ENCODE measurements at regions not wholly inside any gene's neighbourhood (a gene's known extent, or its start where the extent isn't known, plus 50 kb on each side); places are given as distances from the start of the nearest gene placed in this dataset.

DNA sequence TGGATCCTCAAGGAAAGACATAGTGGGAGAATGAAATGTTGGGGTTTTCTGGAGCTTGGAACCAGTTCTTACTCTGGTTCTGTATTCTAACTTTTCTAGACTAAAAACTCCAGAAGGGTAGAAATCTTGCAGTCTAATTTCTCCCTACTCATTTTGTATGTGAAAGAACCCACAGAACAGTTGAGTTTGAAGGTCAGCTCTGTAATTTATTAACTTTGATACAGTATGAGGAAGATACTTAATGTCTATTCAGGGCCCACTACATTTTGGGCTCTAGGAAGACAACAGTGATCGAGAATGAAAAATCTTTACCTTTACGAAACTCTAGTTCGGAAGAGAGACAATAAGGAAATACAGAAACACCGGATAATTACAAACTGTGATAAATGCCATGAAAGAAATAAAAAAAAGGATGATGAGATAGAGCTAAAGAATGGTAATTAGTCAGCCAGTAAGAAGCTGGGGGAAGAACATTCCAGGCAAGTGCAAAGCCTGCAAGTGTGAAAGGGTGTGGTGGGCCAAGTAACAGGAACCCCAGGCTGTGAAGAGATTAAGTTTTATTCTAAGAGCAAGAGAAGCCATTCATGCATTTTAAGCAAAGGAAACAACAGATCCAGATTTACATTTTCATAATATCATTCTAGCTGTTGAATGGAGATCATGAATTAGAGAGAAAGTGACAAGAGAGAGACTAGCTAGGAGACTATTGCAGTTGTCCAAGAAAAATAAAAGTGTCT lies 159.9 kb upstream of the HMCN1 start:
- Histone ChIP-seq H3K9me2 (replicated peaks; ENCODE audit: insufficient read depth, low read length) (no peaks in the 10 kb centered on the region), H2AFZ (ENCODE audit: low read depth, low read length, severe bottlenecking) (no peak overlapping the region), H3K79me2 (ENCODE audit: insufficient read depth, low read length) (no peaks in the 10 kb centered on the region), H3K27me3 (ENCODE audit: low read length) (no peaks in the 10 kb centered on the region), H3K4me2 (ENCODE audit: low read depth, low read length, poor library complexity, severe bottlenecking) (no peak overlapping the region), H4K20me1 (ENCODE audit: low read depth, low read length) (no peaks in the 10 kb centered on the region), H3F3A (ENCODE audit: insufficient read depth) (no peaks in the 10 kb centered on the region), H3K9me3 (ENCODE audit: insufficient read depth, low read length) (no peaks in the 10 kb centered on the region), H3K36me3 (ENCODE audit: low read length) (no peaks in the 10 kb centered on the region), H3K27ac (ENCODE audit: low read depth, low read length) (no peak overlapping the region), H3K9ac (ENCODE audit: low read length) (no peak overlapping the region), H3K4me3 (ENCODE audit: insufficient read depth, low read length, poor library complexity, severe bottlenecking) (no peak overlapping the region)
- TF ChIP-seq, protein P1, sequence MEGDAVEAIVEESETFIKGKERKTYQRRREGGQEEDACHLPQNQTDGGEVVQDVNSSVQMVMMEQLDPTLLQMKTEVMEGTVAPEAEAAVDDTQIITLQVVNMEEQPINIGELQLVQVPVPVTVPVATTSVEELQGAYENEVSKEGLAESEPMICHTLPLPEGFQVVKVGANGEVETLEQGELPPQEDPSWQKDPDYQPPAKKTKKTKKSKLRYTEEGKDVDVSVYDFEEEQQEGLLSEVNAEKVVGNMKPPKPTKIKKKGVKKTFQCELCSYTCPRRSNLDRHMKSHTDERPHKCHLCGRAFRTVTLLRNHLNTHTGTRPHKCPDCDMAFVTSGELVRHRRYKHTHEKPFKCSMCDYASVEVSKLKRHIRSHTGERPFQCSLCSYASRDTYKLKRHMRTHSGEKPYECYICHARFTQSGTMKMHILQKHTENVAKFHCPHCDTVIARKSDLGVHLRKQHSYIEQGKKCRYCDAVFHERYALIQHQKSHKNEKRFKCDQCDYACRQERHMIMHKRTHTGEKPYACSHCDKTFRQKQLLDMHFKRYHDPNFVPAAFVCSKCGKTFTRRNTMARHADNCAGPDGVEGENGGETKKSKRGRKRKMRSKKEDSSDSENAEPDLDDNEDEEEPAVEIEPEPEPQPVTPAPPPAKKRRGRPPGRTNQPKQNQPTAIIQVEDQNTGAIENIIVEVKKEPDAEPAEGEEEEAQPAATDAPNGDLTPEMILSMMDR (IDR thresholded peaks at IDR 0.05; ENCODE audit: insufficient read depth, low read length, poor library complexity, severe bottlenecking), result no peak
- no peak for TF ChIP-seq EZH2phosphoT487 (conservative IDR thresholded peaks at IDR 0.05; ENCODE audit: low read length)

DNA sequence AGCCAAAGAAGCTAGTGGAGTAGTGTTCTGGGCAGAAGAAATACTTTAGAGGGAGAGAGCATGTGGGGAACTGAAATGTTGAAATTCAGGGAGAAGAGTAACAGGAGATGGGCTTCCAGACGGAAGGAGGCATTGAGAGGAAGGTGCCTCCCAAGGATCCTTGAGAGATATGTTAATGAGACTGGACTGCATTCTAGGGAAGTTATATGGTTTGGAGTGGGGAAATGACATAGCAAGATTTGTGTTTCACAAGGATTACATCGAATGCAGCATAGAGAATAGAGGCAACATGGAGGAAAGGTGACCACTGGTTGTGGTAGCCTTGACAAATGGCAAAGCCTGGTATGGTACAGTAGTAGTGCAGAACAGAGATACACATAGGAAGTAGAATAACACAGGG lies 160.5 kb upstream of the HMCN1 start:
- H3K9me2 ChIP-seq (replicated peaks; ENCODE audit: insufficient read depth, low read length), result no peaks in the 10 kb centered on the region
- no peaks in the 10 kb centered on the region for H3K9me3 ChIP-seq (ENCODE audit: insufficient read depth, low read length)
- H3K27ac ChIP-seq (ENCODE audit: low read depth, low read length), result no peak overlapping the region
- no peak overlapping the region for H3K9ac ChIP-seq (ENCODE audit: low read length)
- no peak overlapping the region for H3K4me2 ChIP-seq (ENCODE audit: low read depth, low read length, poor library complexity, severe bottlenecking)
- no peaks in the 10 kb centered on the region for H3K27me3 ChIP-seq (ENCODE audit: low read length)
- no peaks in the 10 kb centered on the region for H3K79me2 ChIP-seq (ENCODE audit: insufficient read depth, low read length)
- H3K36me3 ChIP-seq (ENCODE audit: low read length), result no peaks in the 10 kb centered on the region
- no peak overlapping the region for H2AFZ ChIP-seq (ENCODE audit: low read depth, low read length, severe bottlenecking)
- no peaks in the 10 kb centered on the region for H4K20me1 ChIP-seq (ENCODE audit: low read depth, low read length)
- TF ChIP-seq, protein P1 (IDR thresholded peaks at IDR 0.05; ENCODE audit: insufficient read depth, low read length, poor library complexity, severe bottlenecking), result no peak
- no peak for TF ChIP-seq EZH2phosphoT487 (conservative IDR thresholded peaks at IDR 0.05; ENCODE audit: low read length)
- no peaks in the 10 kb centered on the region for H3F3A ChIP-seq (ENCODE audit: insufficient read depth)
- H3K4me3 ChIP-seq (ENCODE audit: insufficient read depth, low read length, poor library complexity, severe bottlenecking), result no peak overlapping the region

DNA sequence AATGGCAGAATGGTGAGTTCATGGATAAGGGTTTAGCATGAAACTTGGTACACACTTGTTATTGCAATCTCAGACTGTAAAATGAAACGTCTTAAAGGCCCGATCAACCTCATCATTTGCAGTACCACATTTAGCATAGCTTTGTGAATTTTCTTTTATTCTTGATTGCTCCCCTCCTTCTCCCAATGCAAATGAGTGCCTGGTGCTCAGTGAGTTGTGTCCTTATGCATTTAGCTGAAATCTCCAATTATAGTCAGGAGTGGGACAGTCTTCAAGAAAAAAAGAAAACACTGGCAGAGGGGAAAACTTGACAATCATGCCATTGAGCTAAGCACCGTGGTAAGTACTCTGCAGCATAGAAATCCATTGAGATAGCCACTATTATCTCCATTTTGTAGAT lies 161.0 kb upstream of the HMCN1 start:
- Histone ChIP-seq H3K9me3 (ENCODE audit: insufficient read depth, low read length) (no peaks in the 10 kb centered on the region), H4K20me1 (ENCODE audit: low read depth, low read length) (no peaks in the 10 kb centered on the region), H3K4me2 (ENCODE audit: low read depth, low read length, poor library complexity, severe bottlenecking) (no peak overlapping the region), H3K27ac (ENCODE audit: low read depth, low read length) (no peak overlapping the region), H3K36me3 (ENCODE audit: low read length) (no peaks in the 10 kb centered on the region), H3K9me2 (replicated peaks; ENCODE audit: insufficient read depth, low read length) (no peaks in the 10 kb centered on the region), H3K79me2 (ENCODE audit: insufficient read depth, low read length) (no peaks in the 10 kb centered on the region), H3K27me3 (ENCODE audit: low read length) (no peaks in the 10 kb centered on the region), H2AFZ (ENCODE audit: low read depth, low read length, severe bottlenecking) (no peak overlapping the region), H3K4me3 (ENCODE audit: insufficient read depth, low read length, poor library complexity, severe bottlenecking) (no peak overlapping the region), H3K9ac (ENCODE audit: low read length) (no peak overlapping the region), H3F3A (ENCODE audit: insufficient read depth) (no peaks in the 10 kb centered on the region)
- TF ChIP-seq, protein P1 (IDR thresholded peaks at IDR 0.05; ENCODE audit: insufficient read depth, low read length, poor library complexity, severe bottlenecking), result no peak
- TF ChIP-seq EZH2phosphoT487 (conservative IDR thresholded peaks at IDR 0.05; ENCODE audit: low read length), result no peak

Measured in SU-DHL-6 (cell line).